HepG2 (cell line): ENCODE measurements at regions not wholly inside any gene's neighbourhood (a gene's known extent, or its start where the extent isn't known, plus 50 kb on each side); places are given as distances from the start of the nearest gene placed in this dataset.

Experiments used
- ATAC-seq: fragments of 200-7000 bp; cut with Tn5 transposase; 3 replicates; pipeline ENCODE4 v1.9.1; 2020; ENCODE audit warnings: mild to moderate bottlenecking, moderate library complexity
- BruUV-seq: library from RNA; stranded (reverse); fragments of 400-500 nt; replicated peaks from 2 replicates; lab custom pipeline; 2021; lab: Mats Ljungman, UMichigan
- CTCF ChIA-PET: fragments of 300-600 bp; formaldehyde crosslinking; extraction: SDS; loops from one replicate; lab custom pipeline; 2021; ENCODE audit warnings: low total read pairs, inconsistent platforms, low intra/inter-chr PET ratio; lab: Yijun Ruan, JAX
- POLR2A ChIA-PET: fragments of 350-600 bp; sonication (Branson Sonifier 250); formaldehyde crosslinking; loops from one replicate; lab custom pipeline; 2020; ENCODE audit warnings: antibody characterized with exemption, inconsistent platforms; lab: Yijun Ruan, JAX
- DNase-seq: peaks from one replicate; pipeline ENCODE4 v3.0.0-alpha.2; 2015; ENCODE audit warnings: low spot score
- FAIRE-seq: peaks from 3 replicates; lab custom pipeline; 2011; peaks lifted over from hg19 to GRCh38; lab: Jason Lieb, UNC
- H2AFZ ChIP-seq: one replicate; pipeline ENCODE4 v1.6.1; 2011; ENCODE audit warnings: low read length, inconsistent platforms
- H3K27ac ChIP-seq: fragments of 300-600 bp; 3 replicates; pipeline ENCODE4 v1.8.0; 2011; ENCODE audit warnings: mixed run types, mild to moderate bottlenecking, mixed read lengths, low read length, inconsistent platforms; ENCODE audit not compliant: insufficient read depth; ENCODE audit errors: extremely low read length
- H3K27me3 ChIP-seq, 2 experiments: fragments of 200-600 bp in 1 of 2; 2 replicates in 1 of 2; 3 replicates in 1 of 2; pipeline versions ENCODE4 v1.6.0 to v1.8.0; 2011; ENCODE audit warnings: low read length in 2 of 2, mild to moderate bottlenecking in 2 of 2, moderate library complexity in 2 of 2, inconsistent platforms in 1 of 2; ENCODE audit not compliant: insufficient read depth in 2 of 2, control insufficient read depth in 1 of 2
- H3K36me3 ChIP-seq, 2 experiments: fragments of 200-600 bp in 1 of 2; replicated peaks in 1 of 2; 2 replicates in 1 of 2; 3 replicates in 1 of 2; pipeline versions ENCODE4 v1.5.1 to v1.8.0; 2011; ENCODE audit warnings: low read length in 2 of 2, inconsistent platforms in 1 of 2; ENCODE audit not compliant: insufficient read depth in 2 of 2, control insufficient read depth in 1 of 2
- H3K4me1 ChIP-seq: 2 replicates; pipeline ENCODE4 v1.5.1; 2012; ENCODE audit warnings: low read length, inconsistent platforms; ENCODE audit not compliant: insufficient read depth
- H3K4me2 ChIP-seq: 2 replicates; pipeline ENCODE4 v1.6.0; 2011; ENCODE audit warnings: low read depth, low read length, inconsistent platforms
- H3K4me3 ChIP-seq, 3 experiments: fragments of 200-600 bp in 1 of 3; sonication (generic), shearing (Covaris generic) in 1 of 3; replicated peaks in 1 of 3; 2 replicates each; pipeline ENCODE4 v1.5.1; 2011 to 2016; ENCODE audit warnings: low read length in 3 of 3, inconsistent platforms in 2 of 3, low read depth in 2 of 3, mild to moderate bottlenecking in 2 of 3, control low read depth in 1 of 3, mixed read lengths in 1 of 3; ENCODE audit not compliant: insufficient read depth in 1 of 3
- H3K79me2 ChIP-seq: one replicate; pipeline ENCODE4 v1.6.1; 2011; ENCODE audit warnings: low read length, inconsistent platforms; ENCODE audit not compliant: insufficient read depth
- H3K9ac ChIP-seq: 2 replicates; pipeline ENCODE4 v1.6.0; 2011; ENCODE audit warnings: mild to moderate bottlenecking, low read depth, low read length, inconsistent platforms; ENCODE audit not compliant: insufficient read depth
- H3K9me3 ChIP-seq: 2 replicates; pipeline ENCODE4 v1.5.1; 2012; ENCODE audit warnings: mild to moderate bottlenecking, low read length
- H4K20me1 ChIP-seq: 2 replicates; pipeline ENCODE4 v1.6.0; 2011; ENCODE audit warnings: inconsistent platforms, mild to moderate bottlenecking, low read length, moderate library complexity; ENCODE audit not compliant: insufficient read depth
- AGO2 ChIP-seq: fragments of 200-400 bp; formaldehyde crosslinking; optimal IDR thresholded peaks from 2 replicates; pipeline ENCODE3; 2017; ENCODE audit warnings: mild to moderate bottlenecking, low read depth, low read length, moderate library complexity
- ATM ChIP-seq: fragments of 450-650 bp; IDR thresholded peaks from 2 replicates; pipeline ENCODE4 v1.7.1; 2017; ENCODE audit warnings: mild to moderate bottlenecking, borderline replicate concordance
- HHEX ChIP-seq: IDR thresholded peaks from 2 replicates; pipeline ENCODE4 v1.6.1; 2016; ENCODE audit warnings: control low read depth
- MAFG ChIP-seq: sonication (generic); formaldehyde crosslinking; IDR thresholded peaks from 2 replicates; pipeline ENCODE4 v1.5.1; 2020; ENCODE audit warnings: mild to moderate bottlenecking, missing genetic modification reagents
- MEF2D ChIP-seq: sonication (generic); formaldehyde crosslinking; IDR thresholded peaks from 2 replicates; pipeline ENCODE4 v1.5.1; 2020; ENCODE audit warnings: mild to moderate bottlenecking, missing genetic modification reagents
- SCMH1 ChIP-seq: sonication (generic); formaldehyde crosslinking; IDR thresholded peaks from 2 replicates; pipeline ENCODE4 v1.9.0; 2021; ENCODE audit warnings: missing genetic modification reagents, mild to moderate bottlenecking, borderline replicate concordance
- ZNF607 ChIP-seq: sonication (generic); formaldehyde crosslinking; IDR thresholded peaks from 2 replicates; pipeline ENCODE4 v1.5.1; 2020; ENCODE audit warnings: missing genetic modification reagents, mild to moderate bottlenecking, borderline replicate concordance
- WGBS: methylation state at CpG from one replicate; pipeline ENCODE4 v1.1.6; 2017; ENCODE audit warnings: low lambda C conversion rate; 5-methylcytosine and 5-hydroxymethylcytosine counted together
- in situ Hi-C: cut with HindIII; loops from 2 replicates; pipeline ENCODE4 v1.10.0; 2017; ENCODE audit warnings: low pct_unique_long_range_greater_than_20kb; ENCODE audit not compliant: extremely low pct_ligation_motif_present
- intact Hi-C: fragments of 100-400 bp; cut with micrococcal nuclease; formaldehyde crosslinking; loops from one replicate; pipeline ENCODE4 v1.10.0; 2022; ENCODE audit not compliant: unreplicated experiment
- TF ChIP-seq, protein P1 (sequence below): conservative IDR thresholded peaks from 2 replicates; pipeline ENCODE4 v1.6.1; 2018; ENCODE audit warnings: missing genetic modification reagents
- TF ChIP-seq, protein P2 (sequence below): sonication (generic); formaldehyde crosslinking; IDR thresholded peaks from 2 replicates; pipeline ENCODE4 v1.4.0; 2020; ENCODE audit warnings: missing genetic modification reagents
- TF ChIP-seq, protein P3 (sequence below): sonication (generic); formaldehyde crosslinking; conservative IDR thresholded peaks from 2 replicates; pipeline ENCODE4 v1.4.0; 2020; ENCODE audit warnings: missing genetic modification reagents

DNA sequence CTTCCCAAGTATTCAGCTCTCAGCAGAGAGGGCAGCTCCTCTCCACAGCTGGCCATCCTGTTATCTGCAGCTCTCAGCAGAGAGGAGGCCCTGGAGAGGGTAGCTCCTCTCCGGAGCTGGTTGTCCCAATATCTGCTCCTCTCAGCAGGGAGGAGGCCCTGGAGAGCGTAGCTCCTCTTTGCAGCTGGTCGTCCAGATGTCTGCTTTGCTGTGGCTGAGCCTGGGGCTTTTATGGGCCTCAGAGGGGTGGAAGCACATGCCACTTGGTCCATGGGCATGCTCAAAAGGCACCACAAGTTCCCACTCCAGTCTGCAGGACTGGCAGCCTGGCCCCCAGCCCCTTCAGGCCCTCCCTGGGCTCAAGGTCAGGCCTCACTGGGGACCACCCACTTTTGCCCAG, 314.3 kb downstream of the KCNJ2 start:
- no peak for FAIRE-seq
- H3K4me2 ChIP-seq, result no peak overlapping the region

More for the DNA sequence above, 314.3 kb downstream of the KCNJ2 start:
- DNase-seq (no peak), ATAC-seq (no peak)
- Histone ChIP-seq H4K20me1 (no peaks in the 10 kb centered on the region), H3K27me3 (no peaks in the 10 kb centered on the region), H3K9ac (no peak overlapping the region), H3K36me3 (no peaks in the 10 kb centered on the region), H3K9me3 (peaks cover 88% of the 10 kb centered on the region), H3K27ac (no peak overlapping the region), H3K4me1 (no peaks in the 10 kb centered on the region), H3K79me2 (no peaks in the 10 kb centered on the region), H3K4me3 (no peak overlapping the region), H2AFZ (no peak overlapping the region)
- no TSS peak for BruUV-seq
- in situ Hi-C loops, result no loop called here
- ChIA-PET CTCF (no interaction called here), POLR2A (no interaction called here)
- no CpG with 5 or more reads among the region's 3 CpGs for WGBS
- TF ChIP-seq MEF2D, result no peak
- TF ChIP-seq HHEX (CRISPR knock-in tag), result no peak
- TF ChIP-seq, protein P1, sequence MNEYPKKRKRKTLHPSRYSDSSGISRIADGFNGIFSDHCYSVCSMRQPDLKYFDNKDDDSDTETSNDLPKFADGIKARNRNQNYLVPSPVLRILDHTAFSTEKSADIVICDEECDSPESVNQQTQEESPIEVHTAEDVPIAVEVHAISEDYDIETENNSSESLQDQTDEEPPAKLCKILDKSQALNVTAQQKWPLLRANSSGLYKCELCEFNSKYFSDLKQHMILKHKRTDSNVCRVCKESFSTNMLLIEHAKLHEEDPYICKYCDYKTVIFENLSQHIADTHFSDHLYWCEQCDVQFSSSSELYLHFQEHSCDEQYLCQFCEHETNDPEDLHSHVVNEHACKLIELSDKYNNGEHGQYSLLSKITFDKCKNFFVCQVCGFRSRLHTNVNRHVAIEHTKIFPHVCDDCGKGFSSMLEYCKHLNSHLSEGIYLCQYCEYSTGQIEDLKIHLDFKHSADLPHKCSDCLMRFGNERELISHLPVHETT (CRISPR knock-in tag), result no peak
- TF ChIP-seq ZNF607, result no peak
- no peak for TF ChIP-seq ATM
- no peak for TF ChIP-seq AGO2
- no peak for TF ChIP-seq MAFG (CRISPR knock-in tag)
- TF ChIP-seq, protein P2, sequence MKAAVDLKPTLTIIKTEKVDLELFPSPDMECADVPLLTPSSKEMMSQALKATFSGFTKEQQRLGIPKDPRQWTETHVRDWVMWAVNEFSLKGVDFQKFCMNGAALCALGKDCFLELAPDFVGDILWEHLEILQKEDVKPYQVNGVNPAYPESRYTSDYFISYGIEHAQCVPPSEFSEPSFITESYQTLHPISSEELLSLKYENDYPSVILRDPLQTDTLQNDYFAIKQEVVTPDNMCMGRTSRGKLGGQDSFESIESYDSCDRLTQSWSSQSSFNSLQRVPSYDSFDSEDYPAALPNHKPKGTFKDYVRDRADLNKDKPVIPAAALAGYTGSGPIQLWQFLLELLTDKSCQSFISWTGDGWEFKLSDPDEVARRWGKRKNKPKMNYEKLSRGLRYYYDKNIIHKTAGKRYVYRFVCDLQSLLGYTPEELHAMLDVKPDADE (CRISPR knock-in tag), result no peak
- TF ChIP-seq, protein P3, sequence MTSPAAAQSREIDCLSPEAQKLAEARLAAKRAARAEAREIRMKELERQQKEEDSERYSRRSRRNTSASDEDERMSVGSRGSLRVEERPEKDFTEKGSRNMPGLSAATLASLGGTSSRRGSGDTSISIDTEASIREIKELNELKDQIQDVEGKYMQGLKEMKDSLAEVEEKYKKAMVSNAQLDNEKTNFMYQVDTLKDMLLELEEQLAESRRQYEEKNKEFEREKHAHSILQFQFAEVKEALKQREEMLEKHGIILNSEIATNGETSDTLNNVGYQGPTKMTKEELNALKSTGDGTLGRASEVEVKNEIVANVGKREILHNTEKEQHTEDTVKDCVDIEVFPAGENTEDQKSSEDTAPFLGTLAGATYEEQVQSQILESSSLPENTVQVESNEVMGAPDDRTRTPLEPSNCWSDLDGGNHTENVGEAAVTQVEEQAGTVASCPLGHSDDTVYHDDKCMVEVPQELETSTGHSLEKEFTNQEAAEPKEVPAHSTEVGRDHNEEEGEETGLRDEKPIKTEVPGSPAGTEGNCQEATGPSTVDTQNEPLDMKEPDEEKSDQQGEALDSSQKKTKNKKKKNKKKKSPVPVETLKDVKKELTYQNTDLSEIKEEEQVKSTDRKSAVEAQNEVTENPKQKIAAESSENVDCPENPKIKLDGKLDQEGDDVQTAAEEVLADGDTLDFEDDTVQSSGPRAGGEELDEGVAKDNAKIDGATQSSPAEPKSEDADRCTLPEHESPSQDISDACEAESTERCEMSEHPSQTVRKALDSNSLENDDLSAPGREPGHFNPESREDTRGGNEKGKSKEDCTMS (CRISPR knock-in tag), result no peak
- TF ChIP-seq SCMH1 (CRISPR knock-in tag), result no peak
- intact Hi-C loops, result no loop called here
